NAMALWA (cell line): ENCODE measurements at regions not wholly inside any gene's neighbourhood (a gene's known extent, or its start where the extent isn't known, plus 50 kb on each side); places are given as distances from the start of the nearest gene placed in this dataset.
"Not testable (repeated sequence)": the region's sequence is repeated elsewhere in the genome, so short reads cannot be mapped to it uniquely, and the experiment has no call there.

Experiments
- DNase-seq: peaks from one replicate; pipeline ENCODE4 v3.0.0-alpha.2; 2015; ENCODE audit warnings: low spot score

GRCh38 chr2:8424997-8425900 is 256.6 kb upstream of the ID2 start:
- no peak for DNase-seq

- DNase-seq = no peak
These were observed 255.3 kb upstream of the ID2 start for GRCh38 chr2:8426550-8426949.

GRCh38 chr2:8427211-8427610 is 254.6 kb upstream of the ID2 start:
- no peak for DNase-seq

- DNase-seq = no peak
These were observed 251.2 kb upstream of the ID2 start for GRCh38 chr2:8430628-8431027.

- DNase-seq = no peak
These were observed 250.3 kb upstream of the ID2 start for GRCh38 chr2:8431446-8432125.

- DNase-seq = peak; percentile 10
These were observed 249.0 kb upstream of the ID2 start for GRCh38 chr2:8432706-8433336.

GRCh38 chr2:8433390-8433789 is 248.5 kb upstream of the ID2 start:
- no peak for DNase-seq

GRCh38 chr2:8435608-8436007 is 246.2 kb upstream of the ID2 start:
- no peak for DNase-seq

GRCh38 chr2:8436585-8436984 is 245.3 kb upstream of the ID2 start:
- no peak for DNase-seq

- no peak for DNase-seq
These were observed 244.5 kb upstream of the ID2 start for GRCh38 chr2:8437228-8437948.

- no peak for DNase-seq
These were observed 243.9 kb upstream of the ID2 start for GRCh38 chr2:8437949-8438400.

GRCh38 chr2:8438476-8438875 is 243.4 kb upstream of the ID2 start:
- DNase-seq = no peak

GRCh38 chr2:8438996-8439395 is 242.9 kb upstream of the ID2 start:
- no peak for DNase-seq

GRCh38 chr2:8440029-8440778 is 241.7 kb upstream of the ID2 start:
- no peak for DNase-seq

- no peak for DNase-seq
These were observed 240.5 kb upstream of the ID2 start for GRCh38 chr2:8441371-8441770.

- DNase-seq = peak; percentile 39
These were observed 239.9 kb upstream of the ID2 start for GRCh38 chr2:8441986-8442385.

- DNase-seq = peak; percentile 17
These were observed 238.9 kb upstream of the ID2 start for GRCh38 chr2:8442833-8443486.

GRCh38 chr2:8445580-8445979 is 236.3 kb upstream of the ID2 start:
- DNase-seq = no peak

GRCh38 chr2:8446751-8447150 is 235.1 kb upstream of the ID2 start:
- DNase-seq = not testable (repeated sequence)

GRCh38 chr2:8447610-8448221 is 234.1 kb upstream of the ID2 start:
- DNase-seq = no peak
